GM12878 (cell line): ENCODE measurements at regions not wholly inside any gene's neighbourhood (a gene's known extent, or its start where the extent isn't known, plus 50 kb on each side); places are given as distances from the start of the nearest gene placed in this dataset.

Source experiments
- ATAC-seq: fragments of 200-7000 bp; cut with Tn5 transposase; 3 replicates; pipeline ENCODE4 v1.9.1; 2020; ENCODE audit warnings: mild to moderate bottlenecking, moderate library complexity
- BruUV-seq: library from RNA; stranded (reverse); fragments of 400-500 nt; replicated peaks from 2 replicates; lab custom pipeline; 2021; lab: Mats Ljungman, UMichigan
- CTCF ChIA-PET: fragments of 300-600 bp; sonication (Branson Sonifier 250); formaldehyde crosslinking; extraction: SDS; loops from one replicate; lab custom pipeline; 2021; ENCODE audit warnings: inconsistent platforms; lab: Yijun Ruan, JAX
- POLR2A ChIA-PET: fragments of 350-600 bp; formaldehyde crosslinking; extraction: SDS; loops from one replicate; lab custom pipeline; 2021; ENCODE audit warnings: inconsistent platforms; lab: Charles Lee
- RAD21 ChIA-PET: fragments of 300-600 bp; sonication (Branson Sonifier 250); formaldehyde crosslinking; loops from one replicate; lab custom pipeline; 2023; ENCODE audit warnings: antibody characterized with exemption; ENCODE audit not compliant: unreplicated experiment; lab: Charles Lee
- SMC1A ChIA-PET: fragments of 300-600 bp; sonication (Branson Sonifier 250); formaldehyde crosslinking; loops from one replicate; lab custom pipeline; 2023; ENCODE audit not compliant: unreplicated experiment, uncharacterized antibody; lab: Charles Lee
- DNase-seq: peaks from one replicate; pipeline ENCODE4 v3.0.0-alpha.2; 2011; ENCODE audit warnings: low read depth, low spot score
- FAIRE-seq: peaks from 3 replicates; lab custom pipeline; 2011; peaks lifted over from hg19 to GRCh38; lab: Jason Lieb, UNC
- H2AFZ ChIP-seq: 2 replicates; pipeline ENCODE4 v1.6.0; 2011; ENCODE audit warnings: low read depth, low read length, control low read depth; ENCODE audit not compliant: control insufficient read depth
- H3K27ac ChIP-seq: 2 replicates; pipeline ENCODE4 v1.5.1; 2011; ENCODE audit warnings: control low read depth; ENCODE audit not compliant: control insufficient read depth, insufficient read depth
- H3K27me3 ChIP-seq, 2 experiments: replicated peaks in 1 of 2; 2 replicates each; pipeline versions ENCODE4 v1.6.0 to v1.6.1; 2011; ENCODE audit warnings: low read length in 1 of 2; ENCODE audit not compliant: control insufficient read depth in 2 of 2, insufficient read depth in 2 of 2
- H3K36me3 ChIP-seq, 2 experiments: 2 replicates each; pipeline ENCODE4 v1.5.1; 2011; ENCODE audit warnings: low read length in 1 of 2; ENCODE audit not compliant: control insufficient read depth in 2 of 2, insufficient read depth in 2 of 2
- H3K4me1 ChIP-seq: 2 replicates; pipeline ENCODE4 v1.6.1; 2011; ENCODE audit warnings: mild to moderate bottlenecking, low read length, moderate library complexity, mixed read lengths; ENCODE audit not compliant: control insufficient read depth, insufficient read depth
- H3K4me2 ChIP-seq: 2 replicates; pipeline ENCODE4 v1.6.0; 2011; ENCODE audit warnings: control low read depth; ENCODE audit not compliant: control insufficient read depth, insufficient read depth
- H3K4me3 ChIP-seq: fragments of 200-600 bp; sonication (generic); 2 replicates; pipeline ENCODE4 v1.5.1; 2016
- H3K79me2 ChIP-seq: 2 replicates; pipeline ENCODE4 v1.6.0; 2011; ENCODE audit warnings: low read length; ENCODE audit not compliant: control insufficient read depth, insufficient read depth
- H3K9ac ChIP-seq: 2 replicates; pipeline ENCODE4 v1.8.0; 2011; ENCODE audit warnings: low read length, control low read depth, mixed read lengths; ENCODE audit not compliant: control insufficient read depth, insufficient read depth
- H3K9me3 ChIP-seq: replicated peaks from 3 replicates; pipeline ENCODE4 v1.5.1; 2011; ENCODE audit warnings: mild to moderate bottlenecking, low read length; ENCODE audit not compliant: control insufficient read depth, insufficient read depth
- H4K20me1 ChIP-seq: 2 replicates; pipeline ENCODE4 v1.6.0; 2011; ENCODE audit not compliant: control insufficient read depth, insufficient read depth
- BACH1 ChIP-seq: fragments of 450-650 bp; IDR thresholded peaks from 2 replicates; pipeline ENCODE4 v1.6.1; 2017; ENCODE audit warnings: mild to moderate bottlenecking, borderline replicate concordance
- BMI1 ChIP-seq: fragments of 450-650 bp; IDR thresholded peaks from 2 replicates; pipeline ENCODE4 v1.6.1; 2016; ENCODE audit warnings: mild to moderate bottlenecking, moderate library complexity, borderline replicate concordance
- CUX1 ChIP-seq: IDR thresholded peaks from 2 replicates; pipeline ENCODE4 v1.6.1; 2012; ENCODE audit warnings: improper control_type of control experiment, low read depth, low read length; ENCODE audit not compliant: insufficient replicate concordance
- MEF2A ChIP-seq: IDR thresholded peaks from 2 replicates; pipeline ENCODE4 v1.6.1; 2011; ENCODE audit warnings: low read depth, mild to moderate bottlenecking, low read length, moderate library complexity; ENCODE audit not compliant: insufficient read depth
- MEF2B ChIP-seq: fragments of 450-650 bp; IDR thresholded peaks from 2 replicates; pipeline ENCODE4 v1.6.1; 2018; ENCODE audit warnings: mild to moderate bottlenecking, moderate library complexity; ENCODE audit not compliant: partially characterized antibody, poor library complexity, severe bottlenecking
- MTA2 ChIP-seq: fragments of 450-650 bp; IDR thresholded peaks from 2 replicates; pipeline ENCODE4 v1.6.1; 2016; ENCODE audit warnings: low read depth, mild to moderate bottlenecking, moderate library complexity
- NR2C1 ChIP-seq: fragments of 450-650 bp; IDR thresholded peaks from 2 replicates; pipeline ENCODE4 v1.6.1; 2017; ENCODE audit warnings: antibody characterized with exemption, mild to moderate bottlenecking, moderate library complexity
- RELA ChIP-seq: fragments of 450-650 bp; IDR thresholded peaks from 2 replicates; pipeline ENCODE4 v1.8.0; 2014; ENCODE audit warnings: borderline replicate concordance; ENCODE audit not compliant: partially characterized antibody
- TARDBP ChIP-seq: IDR thresholded peaks from 2 replicates; pipeline ENCODE4 v1.6.1; 2016; ENCODE audit warnings: borderline replicate concordance
- ZBED1 ChIP-seq: IDR thresholded peaks from 2 replicates; pipeline ENCODE4 v1.6.1; 2016; ENCODE audit warnings: borderline replicate concordance
- WGBS: methylation state at CpG from one replicate; pipeline ENCODE4 v1.1.6; 2016; ENCODE audit warnings: low lambda C conversion rate; ENCODE audit not compliant: insufficient replicate concordance, insufficient coverage; ENCODE audit errors: missing lambda C conversion rate; 5-methylcytosine and 5-hydroxymethylcytosine counted together
- in situ Hi-C: fragments of 300-500 bp; cut with MboI; formaldehyde crosslinking; loops from 9 replicates; pipeline ENCODE4 v1.14.3; 2018; ENCODE audit warnings: mixed read lengths
- intact Hi-C: fragments of 100-400 bp; cut with micrococcal nuclease; formaldehyde crosslinking; loops from one replicate; pipeline ENCODE4 v1.14.2; 2022; ENCODE audit not compliant: unreplicated experiment

GRCh38 chr5:120789918-120790317 is 325.8 kb downstream of the PRR16 start:
- ChIA-PET SMC1A (no interaction called here), RAD21 (no interaction called here), CTCF (no interaction called here), POLR2A (no interaction called here)
- Histone ChIP-seq H3K4me2 (no peak overlapping the region), H3K79me2 (no peaks in the 10 kb centered on the region), H3K9ac (no peak overlapping the region), H3K9me3 (no peaks in the 10 kb centered on the region), H4K20me1 (no peaks in the 10 kb centered on the region), H3K27me3 (no peaks in the 10 kb centered on the region), H2AFZ (no peak overlapping the region), H3K4me3 (no peak overlapping the region), H3K27ac (no peak overlapping the region), H3K36me3 (no peaks in the 10 kb centered on the region), H3K4me1 (no peaks in the 10 kb centered on the region)
- intact Hi-C loops: no loop called here
- ATAC-seq: no peak
- no peak for DNase-seq
- TF ChIP-seq RELA: no peak
- TF ChIP-seq TARDBP: no peak
- no peak for TF ChIP-seq BMI1
- in situ Hi-C loops: no loop called here
- BruUV-seq: no TSS peak
- WGBS: 0% methylated on average over 2 of the region's 2 CpGs
- no peak for FAIRE-seq

DNA sequence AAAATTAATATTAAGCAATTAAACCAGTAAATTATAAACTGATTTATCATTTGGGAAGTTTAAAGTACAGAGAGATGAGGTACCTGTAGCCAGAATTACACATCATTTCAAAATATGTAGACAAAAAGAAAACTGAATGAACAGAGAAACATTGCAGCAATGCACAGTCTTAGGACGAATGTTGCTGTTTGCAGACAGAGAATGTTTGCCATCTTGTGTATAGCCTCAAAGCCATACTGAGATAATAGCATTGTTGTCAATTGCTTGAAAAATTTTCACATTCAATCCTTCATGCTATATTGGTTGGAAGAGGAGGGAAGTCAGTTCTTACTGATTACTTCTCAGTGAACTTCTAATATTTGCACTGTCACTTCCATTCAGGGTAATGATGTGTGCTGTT is 326.2 kb downstream of the PRR16 start:
- H4K20me1 ChIP-seq: no peaks in the 10 kb centered on the region
- H3K4me2 ChIP-seq: no peak overlapping the region
- no peak for FAIRE-seq
- no peaks in the 10 kb centered on the region for H3K4me1 ChIP-seq
- no peak overlapping the region for H3K27ac ChIP-seq
- no peaks in the 10 kb centered on the region for H3K79me2 ChIP-seq
- H3K4me3 ChIP-seq: no peak overlapping the region
- in situ Hi-C loops: no loop called here
- 6% methylated on average over 1 of the region's 1 CpG for WGBS
- ATAC-seq: no peak
- H3K27me3 ChIP-seq: no peaks in the 10 kb centered on the region
- CTCF ChIA-PET: no interaction called here
- DNase-seq: no peak
- no peak overlapping the region for H2AFZ ChIP-seq
- RAD21 ChIA-PET: no interaction called here
- POLR2A ChIA-PET: no interaction called here
- no peak for TF ChIP-seq MEF2B
- TF ChIP-seq NR2C1: no peak
- no peak for TF ChIP-seq BACH1
- TF ChIP-seq MTA2: no peak
- no peak for TF ChIP-seq ZBED1
- TF ChIP-seq MEF2A: no peak
- TF ChIP-seq CUX1: no peak
- BruUV-seq: no TSS peak
- SMC1A ChIA-PET: no interaction called here
- intact Hi-C loops: no loop called here
- H3K9ac ChIP-seq: no peak overlapping the region
- H3K36me3 ChIP-seq: no peaks in the 10 kb centered on the region
- no peaks in the 10 kb centered on the region for H3K9me3 ChIP-seq
